K562 (cell line): ENCODE measurements at regions not wholly inside any gene's neighbourhood (a gene's known extent, or its start where the extent isn't known, plus 50 kb on each side); places are given as distances from the start of the nearest gene placed in this dataset.

ENCODE experiments used
- ARID1B ChIP-seq: fragments of 450-650 bp; IDR thresholded peaks from 2 replicates; pipeline ENCODE4 v1.6.1; 2016; ENCODE audit warnings: antibody characterized with exemption, mild to moderate bottlenecking, inconsistent platforms
- BHLHE40 ChIP-seq: IDR thresholded peaks from 2 replicates; pipeline ENCODE4 v1.6.1; 2011; ENCODE audit warnings: low read length, improper control_type of control experiment
- DACH1 ChIP-seq: fragments of 450-650 bp; IDR thresholded peaks from 2 replicates; pipeline ENCODE4 v1.6.1; 2018; ENCODE audit not compliant: partially characterized antibody
- GATAD2B ChIP-seq: fragments of 450-650 bp; IDR thresholded peaks from 2 replicates; pipeline ENCODE4 v1.6.1; 2017; ENCODE audit warnings: mild to moderate bottlenecking, borderline replicate concordance
- KDM4B ChIP-seq, 2 experiments: fragments of 450-650 bp in 1 of 2; sonication (generic) in 1 of 2; IDR thresholded peaks; 2 replicates each; pipeline ENCODE4 v1.6.1; 2016 to 2017; ENCODE audit warnings: borderline replicate concordance in 2 of 2, antibody characterized with exemption in 1 of 2, low read depth in 1 of 2, mild to moderate bottlenecking in 1 of 2
- MAZ ChIP-seq, 2 experiments: fragments of 450-650 bp in 1 of 2; sonication (generic) in 1 of 2; formaldehyde crosslinking; IDR thresholded peaks in 1 of 2; conservative IDR thresholded peaks in 1 of 2; 2 replicates each; pipeline versions ENCODE4 v1.4.0 to v1.5.0; 2020; ENCODE audit warnings: mild to moderate bottlenecking in 1 of 2, missing genetic modification reagents in 1 of 2
- NBN ChIP-seq: fragments of 450-650 bp; IDR thresholded peaks from 2 replicates; pipeline ENCODE4 v1.6.1; 2016; ENCODE audit warnings: low read depth, mild to moderate bottlenecking
- NFYB ChIP-seq: IDR thresholded peaks from 2 replicates; pipeline ENCODE4 v1.6.1; 2011; ENCODE audit warnings: mild to moderate bottlenecking, moderate library complexity; ENCODE audit not compliant: insufficient read length; ENCODE audit errors: extremely low read depth
- RBM25 ChIP-seq: fragments of 200-400 bp; formaldehyde crosslinking; IDR thresholded peaks from 2 replicates; pipeline ENCODE4 v1.6.1; 2018; ENCODE audit warnings: low read length, low read depth, moderate library complexity; ENCODE audit not compliant: severe bottlenecking
- RUNX1 ChIP-seq: sonication (generic); IDR thresholded peaks from 2 replicates; pipeline ENCODE4 v1.6.1; 2016; ENCODE audit warnings: antibody characterized with exemption, low read depth
- SMARCE1 ChIP-seq: fragments of 450-650 bp; IDR thresholded peaks from 2 replicates; pipeline ENCODE4 v1.7.1; 2016; ENCODE audit warnings: mild to moderate bottlenecking
- SPI1 ChIP-seq: IDR thresholded peaks from 2 replicates; pipeline ENCODE4 v1.6.1; 2011; ENCODE audit warnings: low read depth, low read length, control low read depth, borderline replicate concordance
- TCFL5 ChIP-seq: fragments of 250-450 bp; sonication (Bioruptor Pico); conservative IDR thresholded peaks from 2 replicates; pipeline ENCODE4 v1.6.1; 2021; ENCODE audit warnings: mild to moderate bottlenecking, moderate library complexity, matching md5 sums
- ZC3H8 ChIP-seq: fragments of 450-650 bp; IDR thresholded peaks from 2 replicates; pipeline ENCODE4 v1.6.1; 2017
- ZFX ChIP-seq: sonication (generic); formaldehyde crosslinking; IDR thresholded peaks from 2 replicates; pipeline ENCODE4 v1.8.0; 2022; ENCODE audit warnings: mild to moderate bottlenecking, missing genetic modification reagents, moderate library complexity
- ZKSCAN1 ChIP-seq: fragments of 150-350 bp; IDR thresholded peaks from 2 replicates; pipeline ENCODE4 v1.6.1; 2016; ENCODE audit warnings: low read depth, low read length
- ZNF76 ChIP-seq: fragments of 250-450 bp; sonication (Bioruptor Pico); IDR thresholded peaks from 2 replicates; pipeline ENCODE4 v1.4.0; 2020; ENCODE audit warnings: mild to moderate bottlenecking, moderate library complexity, borderline replicate concordance
- TF ChIP-seq, protein P1 (sequence below): fragments of 450-650 bp; IDR thresholded peaks from 2 replicates; pipeline ENCODE4 v1.6.1; 2016; ENCODE audit warnings: mild to moderate bottlenecking, moderate library complexity

GRCh38 chr14:50045039-50045711, 71.2 kb downstream of the VCPKMT start (continued):
- TF ChIP-seq, protein P1, sequence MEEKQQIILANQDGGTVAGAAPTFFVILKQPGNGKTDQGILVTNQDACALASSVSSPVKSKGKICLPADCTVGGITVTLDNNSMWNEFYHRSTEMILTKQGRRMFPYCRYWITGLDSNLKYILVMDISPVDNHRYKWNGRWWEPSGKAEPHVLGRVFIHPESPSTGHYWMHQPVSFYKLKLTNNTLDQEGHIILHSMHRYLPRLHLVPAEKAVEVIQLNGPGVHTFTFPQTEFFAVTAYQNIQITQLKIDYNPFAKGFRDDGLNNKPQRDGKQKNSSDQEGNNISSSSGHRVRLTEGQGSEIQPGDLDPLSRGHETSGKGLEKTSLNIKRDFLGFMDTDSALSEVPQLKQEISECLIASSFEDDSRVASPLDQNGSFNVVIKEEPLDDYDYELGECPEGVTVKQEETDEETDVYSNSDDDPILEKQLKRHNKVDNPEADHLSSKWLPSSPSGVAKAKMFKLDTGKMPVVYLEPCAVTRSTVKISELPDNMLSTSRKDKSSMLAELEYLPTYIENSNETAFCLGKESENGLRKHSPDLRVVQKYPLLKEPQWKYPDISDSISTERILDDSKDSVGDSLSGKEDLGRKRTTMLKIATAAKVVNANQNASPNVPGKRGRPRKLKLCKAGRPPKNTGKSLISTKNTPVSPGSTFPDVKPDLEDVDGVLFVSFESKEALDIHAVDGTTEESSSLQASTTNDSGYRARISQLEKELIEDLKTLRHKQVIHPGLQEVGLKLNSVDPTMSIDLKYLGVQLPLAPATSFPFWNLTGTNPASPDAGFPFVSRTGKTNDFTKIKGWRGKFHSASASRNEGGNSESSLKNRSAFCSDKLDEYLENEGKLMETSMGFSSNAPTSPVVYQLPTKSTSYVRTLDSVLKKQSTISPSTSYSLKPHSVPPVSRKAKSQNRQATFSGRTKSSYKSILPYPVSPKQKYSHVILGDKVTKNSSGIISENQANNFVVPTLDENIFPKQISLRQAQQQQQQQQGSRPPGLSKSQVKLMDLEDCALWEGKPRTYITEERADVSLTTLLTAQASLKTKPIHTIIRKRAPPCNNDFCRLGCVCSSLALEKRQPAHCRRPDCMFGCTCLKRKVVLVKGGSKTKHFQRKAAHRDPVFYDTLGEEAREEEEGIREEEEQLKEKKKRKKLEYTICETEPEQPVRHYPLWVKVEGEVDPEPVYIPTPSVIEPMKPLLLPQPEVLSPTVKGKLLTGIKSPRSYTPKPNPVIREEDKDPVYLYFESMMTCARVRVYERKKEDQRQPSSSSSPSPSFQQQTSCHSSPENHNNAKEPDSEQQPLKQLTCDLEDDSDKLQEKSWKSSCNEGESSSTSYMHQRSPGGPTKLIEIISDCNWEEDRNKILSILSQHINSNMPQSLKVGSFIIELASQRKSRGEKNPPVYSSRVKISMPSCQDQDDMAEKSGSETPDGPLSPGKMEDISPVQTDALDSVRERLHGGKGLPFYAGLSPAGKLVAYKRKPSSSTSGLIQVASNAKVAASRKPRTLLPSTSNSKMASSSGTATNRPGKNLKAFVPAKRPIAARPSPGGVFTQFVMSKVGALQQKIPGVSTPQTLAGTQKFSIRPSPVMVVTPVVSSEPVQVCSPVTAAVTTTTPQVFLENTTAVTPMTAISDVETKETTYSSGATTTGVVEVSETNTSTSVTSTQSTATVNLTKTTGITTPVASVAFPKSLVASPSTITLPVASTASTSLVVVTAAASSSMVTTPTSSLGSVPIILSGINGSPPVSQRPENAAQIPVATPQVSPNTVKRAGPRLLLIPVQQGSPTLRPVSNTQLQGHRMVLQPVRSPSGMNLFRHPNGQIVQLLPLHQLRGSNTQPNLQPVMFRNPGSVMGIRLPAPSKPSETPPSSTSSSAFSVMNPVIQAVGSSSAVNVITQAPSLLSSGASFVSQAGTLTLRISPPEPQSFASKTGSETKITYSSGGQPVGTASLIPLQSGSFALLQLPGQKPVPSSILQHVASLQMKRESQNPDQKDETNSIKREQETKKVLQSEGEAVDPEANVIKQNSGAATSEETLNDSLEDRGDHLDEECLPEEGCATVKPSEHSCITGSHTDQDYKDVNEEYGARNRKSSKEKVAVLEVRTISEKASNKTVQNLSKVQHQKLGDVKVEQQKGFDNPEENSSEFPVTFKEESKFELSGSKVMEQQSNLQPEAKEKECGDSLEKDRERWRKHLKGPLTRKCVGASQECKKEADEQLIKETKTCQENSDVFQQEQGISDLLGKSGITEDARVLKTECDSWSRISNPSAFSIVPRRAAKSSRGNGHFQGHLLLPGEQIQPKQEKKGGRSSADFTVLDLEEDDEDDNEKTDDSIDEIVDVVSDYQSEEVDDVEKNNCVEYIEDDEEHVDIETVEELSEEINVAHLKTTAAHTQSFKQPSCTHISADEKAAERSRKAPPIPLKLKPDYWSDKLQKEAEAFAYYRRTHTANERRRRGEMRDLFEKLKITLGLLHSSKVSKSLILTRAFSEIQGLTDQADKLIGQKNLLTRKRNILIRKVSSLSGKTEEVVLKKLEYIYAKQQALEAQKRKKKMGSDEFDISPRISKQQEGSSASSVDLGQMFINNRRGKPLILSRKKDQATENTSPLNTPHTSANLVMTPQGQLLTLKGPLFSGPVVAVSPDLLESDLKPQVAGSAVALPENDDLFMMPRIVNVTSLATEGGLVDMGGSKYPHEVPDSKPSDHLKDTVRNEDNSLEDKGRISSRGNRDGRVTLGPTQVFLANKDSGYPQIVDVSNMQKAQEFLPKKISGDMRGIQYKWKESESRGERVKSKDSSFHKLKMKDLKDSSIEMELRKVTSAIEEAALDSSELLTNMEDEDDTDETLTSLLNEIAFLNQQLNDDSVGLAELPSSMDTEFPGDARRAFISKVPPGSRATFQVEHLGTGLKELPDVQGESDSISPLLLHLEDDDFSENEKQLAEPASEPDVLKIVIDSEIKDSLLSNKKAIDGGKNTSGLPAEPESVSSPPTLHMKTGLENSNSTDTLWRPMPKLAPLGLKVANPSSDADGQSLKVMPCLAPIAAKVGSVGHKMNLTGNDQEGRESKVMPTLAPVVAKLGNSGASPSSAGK = peak; percentile 76
- TF ChIP-seq ARID1B (peak; percentile 29; the same call in 1 of the 2 replicates), ZFX (peak; percentile 59), TCFL5 (no peak), RUNX1 (no peak), NBN (no peak), KDM4B (IDR thresholded peaks at IDR 0.05; ENCODE audit: borderline replicate concordance in 2 of 2, low read depth in 1 of 2) (no peak), ZKSCAN1 (no peak), DACH1 (no peak), NFYB (no peak), MAZ (CRISPR knock-in tag; conservative IDR thresholded peaks at IDR 0.05 in 1 of 2, IDR thresholded peaks at IDR 0.05 in 1 of 2) (0 out of 4 replicates have a peak, but pooled peaks of 1 of the 2 experiments have one; percentile 29), ZC3H8 (no peak), SPI1 (no peak), ZNF76 (CRISPR knock-in tag) (0 out of 2 replicates have a peak, but pooled peaks have one; percentile 62), SMARCE1 (no peak), BHLHE40 (no peak), RBM25 (no peak), GATAD2B (no peak)
